Suppressor macrophage (primary cell): ENCODE measurements at regions not wholly inside any gene's neighbourhood (a gene's known extent, or its start where the extent isn't known, plus 50 kb on each side); places are given as distances from the start of the nearest gene placed in this dataset.

ENCODE experiments used
- DNase-seq, 4 experiments: peaks; one replicate each; pipeline ENCODE4 v3.0.0-alpha.2; 2020 to 2022

DNA sequence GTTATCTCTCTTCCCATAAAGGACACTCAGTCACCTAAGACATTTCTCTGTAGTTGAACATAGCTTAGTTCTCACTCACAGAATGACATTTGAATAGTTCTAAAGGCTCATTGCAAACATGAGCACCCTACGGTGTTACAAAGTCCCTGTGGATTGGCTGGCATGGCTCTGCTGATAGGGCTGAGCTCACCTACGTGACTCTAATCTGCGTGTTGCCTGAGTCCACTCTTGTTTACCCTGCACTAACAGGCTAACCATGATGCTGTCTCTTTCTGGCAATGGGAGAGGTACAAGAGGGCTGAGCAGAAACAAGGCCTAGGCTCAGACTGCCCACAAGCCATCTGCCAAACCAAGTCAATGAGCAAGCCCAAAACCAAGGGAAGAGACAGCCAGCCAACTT is 103.6 kb downstream of the PALM2AKAP2 start:
- no peak for DNase-seq

DNA sequence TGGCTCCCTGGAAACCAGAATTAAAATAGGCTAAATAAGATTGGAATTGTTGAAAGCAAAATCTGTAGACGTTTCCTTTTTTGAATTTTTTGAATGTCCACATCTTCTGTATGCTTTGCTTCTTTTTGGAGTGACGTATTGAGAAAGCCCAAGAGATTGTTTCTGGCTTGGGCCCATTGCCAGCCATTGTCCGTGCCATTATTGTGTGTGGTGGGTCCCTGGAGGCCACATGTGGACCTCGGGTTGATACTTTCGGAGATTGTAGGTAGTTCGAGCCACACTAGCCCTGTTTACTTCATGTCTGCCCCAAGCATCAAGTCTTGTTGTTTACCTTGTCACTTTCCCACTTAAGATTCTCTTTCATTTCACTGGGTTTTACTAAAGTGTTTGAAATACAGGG is 106.0 kb downstream of the PALM2AKAP2 start:
- no peak for DNase-seq

DNA sequence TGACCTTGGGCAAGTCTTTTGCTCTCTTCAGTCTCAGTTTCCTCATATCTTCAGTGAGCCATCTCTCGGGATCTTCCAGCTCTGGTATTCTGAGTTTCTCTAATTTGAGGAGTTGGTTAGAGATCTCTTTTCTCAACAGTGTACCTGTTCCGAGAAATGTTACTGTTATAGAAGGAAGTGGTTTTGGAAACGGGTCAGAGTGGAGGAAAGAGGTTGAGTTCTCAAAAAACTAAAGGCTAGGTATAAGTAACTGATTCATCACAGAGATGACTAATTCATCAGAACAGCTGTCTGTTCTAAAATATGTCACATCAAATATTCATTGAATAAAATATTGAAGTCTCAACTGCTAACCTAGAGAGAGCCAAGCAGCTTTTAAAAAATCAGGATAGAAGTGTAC is 106.6 kb downstream of the PALM2AKAP2 start:
- DNase-seq, result no peak

DNA sequence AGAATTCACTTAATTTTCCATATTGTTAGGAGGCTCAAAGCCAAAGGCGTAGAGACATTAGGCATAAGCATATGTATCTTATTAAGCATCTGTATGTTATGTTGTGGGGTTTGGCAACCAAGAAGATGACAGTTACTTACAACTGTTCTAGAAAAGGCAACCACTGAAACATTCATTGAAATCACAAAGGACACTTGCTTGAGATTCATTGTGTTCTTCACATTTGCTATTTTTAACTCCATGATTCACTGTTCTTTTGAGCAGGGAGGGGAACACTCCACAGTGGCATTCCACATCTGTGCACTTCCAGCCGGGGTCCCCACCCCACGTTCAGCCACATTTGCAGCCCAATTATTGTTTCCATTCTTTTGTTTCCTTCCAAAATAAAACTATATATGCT is 107.1 kb downstream of the PALM2AKAP2 start:
- DNase-seq, result peak in 1 of 4 experiments; percentile 9

DNA sequence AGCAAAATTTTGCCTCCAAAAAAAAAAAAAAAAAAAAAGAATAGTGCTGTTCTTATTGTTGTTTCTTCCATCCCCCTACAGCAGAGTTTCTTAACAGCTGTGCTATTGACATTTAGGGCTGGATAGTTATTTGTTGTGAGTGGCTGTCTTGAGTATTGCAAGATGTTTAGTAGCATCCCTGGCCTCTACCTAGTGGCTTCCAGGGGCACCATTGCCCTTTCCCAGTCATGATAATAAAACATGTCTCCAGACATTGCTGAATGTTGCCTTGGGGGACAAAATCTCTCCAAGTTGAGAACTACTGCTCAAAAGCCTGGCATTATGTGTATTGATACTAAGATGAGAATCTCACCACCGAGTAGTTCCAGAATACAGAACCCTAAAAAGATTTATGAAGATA is 108.7 kb downstream of the PALM2AKAP2 start:
- no peak for DNase-seq

DNA sequence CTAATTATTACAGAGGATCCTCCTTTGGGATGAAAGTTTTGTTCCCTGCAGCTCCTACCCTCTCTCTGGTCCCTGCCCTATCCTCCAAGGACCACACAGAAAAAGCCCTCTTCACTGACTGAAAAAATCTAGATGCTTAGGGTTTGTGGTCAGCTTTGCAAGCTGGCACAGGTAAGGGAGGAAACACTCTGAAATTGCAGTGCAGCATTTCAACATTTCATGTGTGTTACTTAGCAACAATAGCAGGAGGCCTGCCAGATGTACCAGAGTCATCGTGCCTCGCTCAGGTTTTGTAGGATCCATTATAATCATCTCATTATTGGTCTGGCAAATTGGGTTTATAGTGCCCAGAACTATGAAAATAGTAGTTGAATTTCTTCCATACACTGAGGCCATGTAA is 109.5 kb downstream of the PALM2AKAP2 start:
- DNase-seq, result no peak

DNA sequence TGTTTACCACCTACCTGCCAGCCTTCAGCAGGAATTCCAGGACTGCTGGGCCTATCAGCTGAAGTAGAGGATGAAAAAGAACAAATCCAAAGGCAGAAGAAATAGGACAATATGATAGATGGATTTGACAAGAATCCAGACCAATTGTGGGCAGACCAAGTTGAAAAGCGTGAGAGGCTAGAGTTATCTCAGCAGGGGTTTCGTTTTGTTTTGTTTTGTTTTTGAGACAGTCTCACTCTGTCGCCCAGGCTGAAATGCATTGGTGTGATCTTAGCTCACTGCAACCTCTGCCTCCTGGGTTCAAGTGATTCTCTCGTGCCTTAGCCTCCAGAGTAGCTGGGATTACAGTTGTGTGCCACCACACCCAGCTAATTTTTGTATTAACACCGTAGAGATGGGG is 113.2 kb downstream of the PALM2AKAP2 start:
- DNase-seq, result no peak

DNA sequence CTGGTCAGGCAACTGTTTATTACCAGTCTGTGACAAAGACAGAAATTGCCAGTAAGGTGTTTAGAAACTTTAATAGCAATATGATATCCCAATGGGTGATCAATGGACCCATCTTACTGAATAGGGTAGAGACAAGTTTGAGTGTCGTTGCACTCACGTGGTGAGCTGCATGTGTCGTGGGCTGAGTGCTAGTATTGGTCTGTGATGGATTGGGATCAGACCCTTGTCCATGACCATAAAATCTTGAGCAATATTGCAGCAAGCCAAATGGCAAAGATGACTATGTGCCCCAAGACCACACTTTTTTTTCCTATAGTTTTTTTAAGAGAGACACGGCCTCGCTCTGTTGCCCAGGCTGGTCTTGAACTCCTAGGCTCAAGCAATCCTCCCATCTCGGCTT is 114.5 kb downstream of the PALM2AKAP2 start:
- no peak for DNase-seq

DNA sequence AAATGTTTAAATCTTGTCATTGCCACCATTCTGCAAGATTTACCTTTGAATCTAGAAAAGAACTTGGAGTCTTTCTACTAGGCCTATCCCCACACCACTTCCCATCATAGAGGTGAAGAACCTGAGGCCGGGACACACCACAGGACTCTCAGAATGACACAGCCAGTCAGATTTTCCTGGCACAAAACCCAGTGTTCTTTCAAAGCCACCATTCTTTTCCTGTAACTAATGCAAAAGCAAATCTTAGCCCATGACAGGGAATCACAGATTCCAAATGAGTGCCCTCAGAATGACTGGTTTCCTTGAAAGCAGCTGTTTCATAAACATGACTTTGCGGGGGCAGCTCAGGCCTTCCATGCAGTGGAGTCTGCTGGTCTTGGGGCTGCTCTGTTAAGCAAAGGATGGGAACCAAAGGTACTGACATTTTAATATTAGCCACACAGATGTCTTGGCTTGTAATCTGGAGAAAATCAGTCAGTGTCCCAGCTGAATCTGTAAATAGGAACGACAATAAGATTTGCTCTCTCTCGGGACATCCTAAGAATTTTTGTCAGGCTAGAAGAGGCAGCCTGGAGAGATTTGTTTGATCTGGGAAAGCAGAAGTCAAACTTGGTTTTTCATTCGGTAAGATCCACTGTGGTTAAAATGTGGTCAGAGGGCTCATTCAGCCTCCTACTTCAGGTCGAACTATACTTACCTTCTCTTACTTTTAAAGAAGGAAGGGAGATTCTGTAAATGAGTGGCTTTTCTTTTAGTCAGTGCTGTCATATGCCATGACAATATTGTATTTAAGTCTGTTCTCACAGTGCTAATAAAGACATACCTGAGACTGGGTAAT is 115.1 kb downstream of the PALM2AKAP2 start:
- no peak for DNase-seq

DNA sequence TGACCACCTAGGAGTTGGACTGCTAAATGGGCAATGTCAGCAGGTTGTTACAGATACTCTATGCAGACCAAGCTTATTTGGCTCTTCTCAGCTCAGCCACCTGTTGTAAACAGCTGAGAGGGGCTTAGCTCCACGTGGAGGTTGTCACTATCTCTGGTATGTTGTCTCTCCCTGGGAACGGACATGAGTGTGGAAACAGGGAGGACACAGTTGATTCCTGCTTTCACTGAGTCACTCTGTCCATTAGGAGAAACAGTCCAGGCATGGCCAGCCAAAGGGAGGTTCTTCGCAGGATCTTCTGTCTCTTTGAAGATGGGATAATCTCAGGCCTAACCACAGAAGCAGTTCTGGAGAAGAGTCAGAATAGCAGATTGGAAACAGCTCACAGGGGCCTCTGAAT is 121.2 kb downstream of the PALM2AKAP2 start:
- DNase-seq, result no peak

DNA sequence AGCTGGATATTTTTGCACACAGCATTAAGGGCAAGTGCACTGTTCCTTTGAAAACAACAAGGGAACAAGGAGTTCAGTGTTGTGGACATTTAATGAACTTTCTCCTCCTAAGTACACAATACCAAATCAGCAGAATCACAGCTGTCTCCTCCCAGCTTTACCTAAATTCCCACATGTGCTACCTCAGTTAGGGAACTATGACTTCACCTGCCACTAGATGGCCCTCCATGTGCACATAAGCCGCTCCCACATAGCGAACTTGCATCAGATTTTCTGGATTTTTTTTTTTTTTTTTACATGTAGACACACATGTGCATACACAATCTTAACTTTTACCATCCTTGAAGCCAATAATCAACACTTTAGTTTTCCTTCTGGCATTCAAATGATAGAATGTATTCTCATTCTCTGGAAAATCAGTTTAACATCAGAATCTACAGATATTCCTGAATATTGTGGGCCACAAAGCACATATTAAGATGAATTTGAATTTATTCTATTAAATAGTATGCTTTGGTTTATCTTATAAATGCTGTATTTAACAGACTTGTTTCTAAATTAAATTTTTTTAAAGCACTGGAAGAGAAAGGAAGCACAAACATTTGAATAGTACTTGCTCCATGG is 123.6 kb downstream of the PALM2AKAP2 start:
- DNase-seq, result peak; percentile 73 to 88 (median 82)

DNA sequence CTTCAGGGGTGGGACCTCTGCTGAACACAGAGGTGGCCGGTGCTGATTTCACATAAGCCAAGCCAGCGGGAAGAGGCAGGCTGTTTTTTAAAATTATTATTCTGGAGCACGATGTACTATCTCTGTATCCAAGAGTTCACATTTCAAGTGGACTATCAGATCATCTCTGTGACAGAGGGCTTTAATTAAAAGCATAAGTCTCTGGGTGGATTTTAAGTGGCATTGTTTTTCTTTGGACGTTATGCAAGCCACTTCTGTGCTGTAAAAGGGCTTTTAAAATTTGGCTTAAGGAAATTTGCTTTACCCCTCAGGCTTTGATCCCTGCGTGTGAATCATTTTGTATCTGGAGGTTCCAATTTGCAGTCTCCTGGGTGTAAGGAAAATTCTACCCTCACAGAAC is 124.7 kb downstream of the PALM2AKAP2 start:
- DNase-seq, result no peak

DNA sequence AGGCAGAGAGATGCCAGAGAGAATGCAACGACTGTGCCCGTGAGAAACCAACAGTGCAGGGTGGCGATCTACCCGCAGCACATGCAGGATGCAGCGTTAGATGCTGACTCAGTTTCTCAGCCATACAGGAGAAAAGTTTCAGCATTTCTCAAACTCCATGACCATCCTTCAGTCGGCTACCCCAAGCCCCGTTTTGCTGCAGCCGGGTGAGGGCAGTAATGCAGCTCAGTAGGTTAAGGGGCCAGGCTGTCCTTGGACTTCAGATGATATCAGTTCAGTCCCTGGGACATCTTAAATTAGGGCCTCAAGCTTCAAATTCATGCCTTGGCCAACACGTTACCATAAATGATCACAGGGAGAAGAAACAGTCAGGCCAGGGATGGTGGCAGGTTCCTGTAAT is 125.5 kb downstream of the PALM2AKAP2 start:
- DNase-seq, result no peak

DNA sequence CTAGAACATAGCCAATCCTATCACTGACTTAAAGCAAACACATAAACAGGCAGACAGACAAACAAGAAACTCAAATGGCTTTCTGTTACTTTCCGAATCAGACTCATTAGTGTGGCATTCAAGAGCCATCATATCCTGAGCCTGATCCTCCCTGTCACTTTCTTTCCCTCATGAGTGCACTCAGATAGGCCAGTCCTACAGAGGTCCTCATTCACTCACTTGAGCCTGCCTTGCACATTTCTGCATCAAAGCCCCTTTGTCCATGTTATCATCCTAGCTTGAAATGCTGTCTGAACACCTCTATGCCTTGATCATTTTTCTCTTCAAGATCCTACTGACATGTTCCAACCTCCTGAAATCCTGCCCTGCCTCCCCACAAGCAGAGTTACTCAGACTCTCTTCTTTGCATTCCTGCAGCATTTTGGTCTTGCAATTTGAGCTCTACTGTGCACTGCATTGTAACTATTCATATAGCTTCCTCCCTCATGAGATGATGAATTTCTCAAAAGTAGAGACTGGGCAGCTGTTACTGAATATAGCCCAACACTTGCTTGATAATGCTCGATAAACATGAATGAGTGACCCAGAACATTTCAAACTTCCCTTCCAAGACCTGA is 126.9 kb downstream of the PALM2AKAP2 start:
- no peak for DNase-seq

DNA sequence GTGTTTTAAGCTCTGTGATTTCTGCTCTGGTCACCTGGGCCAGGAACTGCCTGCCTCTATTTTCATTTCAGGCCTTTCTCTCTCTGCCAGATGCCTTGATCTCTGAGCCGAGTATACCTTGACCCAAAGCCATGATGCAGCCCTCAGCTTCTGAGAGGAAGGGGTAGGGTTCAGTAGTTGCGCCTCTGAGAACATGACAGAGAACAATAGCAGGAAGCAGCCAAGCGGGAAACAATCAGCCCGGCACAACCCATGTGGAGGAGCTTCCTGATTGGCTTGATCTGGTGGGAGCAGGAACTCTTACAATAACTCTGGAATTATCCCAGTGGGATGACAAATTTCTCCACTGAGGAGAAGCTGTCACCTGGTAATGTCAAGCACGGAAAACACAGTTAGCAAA is 127.4 kb downstream of the PALM2AKAP2 start:
- no peak for DNase-seq

DNA sequence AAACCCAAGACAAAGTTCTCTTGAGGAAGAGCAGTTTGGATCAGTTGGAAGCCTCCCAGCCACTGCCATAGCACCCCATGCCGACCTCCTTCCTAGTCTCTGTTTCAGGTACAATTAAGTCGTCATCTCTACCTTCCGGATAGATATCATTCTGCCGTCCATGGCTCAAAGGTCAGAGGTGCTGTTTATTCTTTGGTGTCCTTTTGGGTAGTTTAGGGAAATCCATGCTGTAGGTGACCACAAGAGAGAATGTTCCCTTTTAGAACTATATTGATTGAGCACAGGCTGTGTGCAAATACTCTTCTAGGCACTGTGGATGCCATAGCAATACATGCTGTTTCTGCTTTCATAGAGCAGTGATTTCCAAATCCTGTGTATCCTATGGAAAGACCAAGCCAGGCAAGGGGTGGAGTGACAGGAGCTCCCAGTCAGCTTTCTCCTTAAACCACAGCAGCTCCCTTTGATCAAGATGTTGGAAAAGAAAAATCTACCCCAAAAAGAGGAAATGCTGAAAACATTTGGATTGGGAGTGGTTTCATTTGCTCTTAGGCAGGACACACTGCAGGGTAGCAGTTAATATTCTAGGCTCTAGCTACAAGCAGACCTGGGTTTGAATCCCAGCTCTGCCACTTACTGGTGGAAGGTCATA is 127.9 kb downstream of the PALM2AKAP2 start:
- no peak for DNase-seq

DNA sequence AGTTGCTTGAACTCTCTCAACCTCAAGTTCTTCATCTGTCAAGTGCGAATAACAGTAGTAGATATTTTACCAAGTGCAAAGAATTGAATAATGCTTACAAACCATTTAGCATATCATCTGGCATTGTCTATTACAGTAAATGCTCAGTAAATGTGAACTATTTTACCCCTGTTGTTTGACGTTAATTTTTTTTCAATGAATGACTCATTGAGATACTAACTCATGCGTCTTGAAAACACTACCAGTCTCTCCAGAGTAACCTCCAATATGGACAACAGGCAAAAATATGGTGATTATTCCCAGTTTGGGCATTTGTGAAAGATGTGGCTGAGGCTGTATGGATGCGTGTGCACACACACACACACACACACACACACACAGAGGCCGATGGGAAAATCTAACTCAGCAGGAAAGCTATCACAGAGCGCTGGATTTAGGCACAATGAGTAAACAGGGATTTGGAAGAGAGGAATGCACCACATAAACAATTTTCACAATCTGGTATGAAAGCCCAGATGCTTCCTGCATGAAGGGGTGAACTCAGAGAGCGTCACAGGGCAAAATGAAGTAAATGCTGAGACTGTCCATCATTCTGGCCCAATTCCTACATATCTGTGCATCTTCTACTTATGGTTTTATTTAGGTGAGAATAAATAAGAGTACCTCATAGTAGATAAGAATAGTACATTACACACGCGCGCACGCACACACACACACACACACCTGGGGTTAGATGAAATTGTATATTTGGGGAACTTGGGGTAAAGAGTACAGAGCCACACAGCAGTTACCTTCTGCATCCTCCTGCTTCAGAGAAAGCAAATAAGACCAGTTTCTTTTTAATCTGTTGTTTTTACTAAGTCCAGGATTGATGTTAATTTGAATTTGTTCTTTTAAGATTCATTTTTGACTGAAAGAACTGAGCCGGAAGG is 128.7 kb downstream of the PALM2AKAP2 start:
- DNase-seq, result no peak

DNA sequence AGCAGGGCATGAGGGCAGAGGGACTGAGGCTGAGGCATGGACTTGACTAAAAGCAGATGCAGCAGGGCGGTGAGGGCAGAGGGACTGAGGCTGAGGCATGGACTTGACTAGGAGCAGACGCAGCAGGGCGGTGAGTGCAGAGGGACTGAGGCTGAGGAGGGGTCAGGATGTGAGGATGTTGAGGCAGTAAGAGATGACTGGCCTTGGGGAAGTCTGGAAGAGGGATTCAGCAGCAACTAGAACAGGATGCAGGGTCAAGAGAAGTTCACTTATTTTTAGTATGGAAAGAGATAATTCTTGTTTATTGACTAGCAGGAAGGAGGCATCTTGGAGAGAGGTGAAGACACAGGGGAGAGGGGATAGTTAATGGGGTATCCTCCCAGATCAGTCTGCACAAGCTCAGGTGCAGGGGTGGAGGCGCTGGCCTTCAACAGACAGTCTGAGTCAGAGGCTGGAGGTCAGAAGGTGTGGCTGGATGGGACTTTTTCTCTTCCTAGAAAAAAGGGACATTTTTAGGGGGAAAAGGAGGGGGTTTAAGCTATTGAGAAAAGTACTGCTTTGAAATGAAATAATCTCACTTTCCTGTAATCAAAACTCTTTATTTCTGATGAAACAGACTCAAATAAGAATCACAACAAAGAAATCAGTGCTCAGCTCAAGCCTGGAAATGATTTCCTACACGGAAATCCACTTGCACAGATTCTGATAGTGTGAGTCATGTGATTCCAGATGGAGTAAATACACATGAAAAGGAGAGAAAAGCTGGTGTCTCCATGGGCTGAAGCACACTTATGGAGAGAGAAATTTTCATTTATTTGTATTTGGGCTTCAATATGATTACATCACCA is 130.9 kb downstream of the PALM2AKAP2 start:
- DNase-seq, result no peak

DNA sequence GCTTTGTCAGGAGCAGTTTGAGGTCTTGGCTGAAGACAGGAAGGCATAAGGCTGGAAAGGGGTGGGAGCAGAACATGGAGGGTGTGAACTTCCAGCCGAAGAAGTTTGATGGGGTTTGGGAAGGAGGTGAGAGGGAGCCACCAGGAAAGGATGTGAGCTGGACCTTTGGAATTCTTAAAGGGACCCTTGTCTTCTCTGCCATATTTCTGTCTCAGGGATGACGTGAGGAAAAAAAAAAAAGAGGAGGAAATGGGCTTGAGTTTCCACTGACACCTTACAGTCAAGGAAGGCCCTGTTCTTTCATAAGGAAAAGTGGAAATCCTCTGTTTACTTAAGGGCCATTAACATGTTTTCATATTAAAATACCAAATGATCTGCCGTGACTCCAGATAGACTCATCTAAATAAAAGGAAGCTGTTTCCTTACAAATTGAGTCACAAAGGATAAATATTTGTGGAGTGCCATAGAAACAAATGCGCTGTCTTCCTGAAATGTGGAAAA is 132.1 kb downstream of the PALM2AKAP2 start:
- no peak for DNase-seq

DNA sequence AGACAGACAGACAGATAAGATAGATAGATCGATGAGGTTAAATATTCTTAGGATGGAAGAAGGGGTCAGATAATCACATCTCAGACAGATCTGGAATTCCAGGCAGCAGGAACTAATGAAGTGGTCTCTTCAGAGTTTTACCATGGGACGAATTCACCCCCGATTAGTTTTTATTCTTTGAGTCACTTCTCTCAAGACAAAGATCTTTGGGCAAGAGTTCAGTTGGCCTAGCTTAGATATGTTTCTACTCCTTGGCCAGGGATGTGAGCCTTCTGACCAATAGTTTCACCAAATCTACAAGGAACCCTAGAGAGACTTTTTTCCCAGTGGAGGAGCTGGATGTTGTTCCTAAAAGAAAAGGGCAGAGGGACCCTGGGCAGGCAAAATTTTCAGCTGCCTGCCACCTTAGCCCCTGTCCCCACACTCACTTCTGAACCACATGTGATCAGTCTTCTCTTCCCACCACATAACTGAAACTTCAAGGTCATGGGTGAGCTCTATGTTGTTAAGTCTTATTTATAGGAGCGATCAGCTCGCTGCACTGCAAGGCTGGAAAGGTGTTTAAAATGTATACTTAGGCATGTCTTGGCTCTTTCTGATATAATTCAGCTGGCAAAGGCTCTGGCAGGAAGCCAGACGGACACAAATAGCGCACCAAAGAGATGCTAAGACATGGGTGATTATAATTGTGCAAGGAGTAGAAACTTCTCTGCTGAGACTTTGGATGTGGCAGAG is 132.9 kb downstream of the PALM2AKAP2 start:
- no peak for DNase-seq

DNA sequence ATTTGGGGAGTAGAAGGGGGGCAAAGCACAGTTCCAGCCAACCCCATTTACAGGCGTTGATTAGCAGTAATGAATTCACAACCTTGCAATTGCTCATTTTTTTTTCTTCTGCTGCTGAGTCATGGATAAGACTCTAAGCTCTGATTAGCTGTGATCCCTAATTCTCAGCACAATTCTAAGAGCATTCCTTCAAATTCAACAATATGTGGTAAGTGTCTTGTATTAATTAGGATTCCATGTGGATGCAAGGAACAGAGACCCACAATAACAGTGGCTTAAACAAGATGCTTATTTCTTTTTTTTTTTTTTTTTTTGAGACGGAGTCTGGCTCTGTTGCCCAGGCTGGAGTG is 133.4 kb downstream of the PALM2AKAP2 start:
- no peak for DNase-seq
